ENCODE measurements at regions not wholly inside any gene's neighbourhood (a gene's known extent, or its start where the extent isn't known, plus 50 kb on each side); places are given as distances from the start of the nearest gene placed in this dataset.

- 80 to 83% methylated on average over 3 of the region's 3 CpGs for WGBS, 2 donors
- intact Hi-C loops (cut with DNase I), result no loop called here
These were observed 547.4 kb downstream of the LTN1 start for GRCh38 chr21:28445141-28445830.

DNA sequence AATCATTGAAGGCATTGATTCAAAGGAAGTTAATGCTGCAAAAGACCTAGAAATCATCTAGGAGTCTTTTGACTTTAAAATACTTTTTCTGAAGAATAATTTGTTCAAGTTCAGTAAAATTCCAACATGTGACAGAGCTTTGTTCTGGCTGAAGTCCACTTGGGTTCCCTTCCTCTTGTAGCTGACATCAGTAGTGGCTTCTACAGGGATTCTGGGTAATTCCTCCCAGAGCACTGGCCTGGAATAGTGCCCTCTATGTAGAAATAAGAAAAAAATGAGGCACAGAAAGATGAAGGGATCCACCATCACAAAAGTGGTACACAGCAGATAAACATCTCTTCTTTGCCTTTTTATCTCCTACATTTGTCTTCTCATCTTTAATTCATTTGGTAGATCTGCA, 548.1 kb downstream of the LTN1 start:
- Histone ChIP-seq H3K4me3 (no peak overlapping the region), H3K27ac (no peak overlapping the region), H3K9me3 (no peaks in the 10 kb centered on the region), H3K27me3 (no peaks in the 10 kb centered on the region), H3K36me3 (no peaks in the 10 kb centered on the region), H3K4me1 (no peaks in the 10 kb centered on the region)
- DNase-seq, result no peak
- intact Hi-C loops (cut with DNase I), result no loop called here
- TF ChIP-seq POLR2A (IDR thresholded peaks at IDR 0.05), result no peak
- TF ChIP-seq, protein P1, sequence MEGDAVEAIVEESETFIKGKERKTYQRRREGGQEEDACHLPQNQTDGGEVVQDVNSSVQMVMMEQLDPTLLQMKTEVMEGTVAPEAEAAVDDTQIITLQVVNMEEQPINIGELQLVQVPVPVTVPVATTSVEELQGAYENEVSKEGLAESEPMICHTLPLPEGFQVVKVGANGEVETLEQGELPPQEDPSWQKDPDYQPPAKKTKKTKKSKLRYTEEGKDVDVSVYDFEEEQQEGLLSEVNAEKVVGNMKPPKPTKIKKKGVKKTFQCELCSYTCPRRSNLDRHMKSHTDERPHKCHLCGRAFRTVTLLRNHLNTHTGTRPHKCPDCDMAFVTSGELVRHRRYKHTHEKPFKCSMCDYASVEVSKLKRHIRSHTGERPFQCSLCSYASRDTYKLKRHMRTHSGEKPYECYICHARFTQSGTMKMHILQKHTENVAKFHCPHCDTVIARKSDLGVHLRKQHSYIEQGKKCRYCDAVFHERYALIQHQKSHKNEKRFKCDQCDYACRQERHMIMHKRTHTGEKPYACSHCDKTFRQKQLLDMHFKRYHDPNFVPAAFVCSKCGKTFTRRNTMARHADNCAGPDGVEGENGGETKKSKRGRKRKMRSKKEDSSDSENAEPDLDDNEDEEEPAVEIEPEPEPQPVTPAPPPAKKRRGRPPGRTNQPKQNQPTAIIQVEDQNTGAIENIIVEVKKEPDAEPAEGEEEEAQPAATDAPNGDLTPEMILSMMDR (IDR thresholded peaks at IDR 0.05), result no peak

More at GRCh38 chr21:28445141-28445830, 547.4 kb downstream of the LTN1 start:
- no peaks in the 10 kb centered on the region for H3K4me1 ChIP-seq
- no peaks in the 10 kb centered on the region for H3K9me3 ChIP-seq
- DNase-seq, result no peak
- no peaks in the 10 kb centered on the region for H3K27me3 ChIP-seq
- TF ChIP-seq, protein P1 (IDR thresholded peaks at IDR 0.05), result no peak
- TF ChIP-seq POLR2A (IDR thresholded peaks at IDR 0.05), result no peak
- H3K36me3 ChIP-seq, result no peaks in the 10 kb centered on the region
- no peak overlapping the region for H3K4me3 ChIP-seq
- H3K27ac ChIP-seq, result no peak overlapping the region

GRCh38 chr21:28444111-28444510, 548.6 kb downstream of the LTN1 start:
- Histone ChIP-seq H3K27ac (no peak overlapping the region), H3K4me3 (no peak overlapping the region), H3K4me1 (no peaks in the 10 kb centered on the region), H3K27me3 (no peaks in the 10 kb centered on the region), H3K36me3 (no peaks in the 10 kb centered on the region), H3K9me3 (no peaks in the 10 kb centered on the region)
- intact Hi-C loops (cut with DNase I), result no loop called here
- DNase-seq, result no peak
- TF ChIP-seq, protein P1 (IDR thresholded peaks at IDR 0.05), result no peak
- no peak for TF ChIP-seq POLR2A (IDR thresholded peaks at IDR 0.05)
- 61 to 63% methylated on average over 2 of the region's 2 CpGs for WGBS, 2 donors

- DNase-seq, result no peak
- Histone ChIP-seq H3K9me3 (no peaks in the 10 kb centered on the region), H3K27me3 (no peaks in the 10 kb centered on the region), H3K4me1 (no peaks in the 10 kb centered on the region), H3K36me3 (no peaks in the 10 kb centered on the region), H3K27ac (no peak overlapping the region), H3K4me3 (no peak overlapping the region)
- TF ChIP-seq POLR2A (IDR thresholded peaks at IDR 0.05), result no peak
- TF ChIP-seq, protein P1 (IDR thresholded peaks at IDR 0.05), result no peak
- intact Hi-C loops (cut with DNase I), result no loop called here
These were observed 550.1 kb downstream of the LTN1 start for GRCh38 chr21:28442624-28443023.

DNA sequence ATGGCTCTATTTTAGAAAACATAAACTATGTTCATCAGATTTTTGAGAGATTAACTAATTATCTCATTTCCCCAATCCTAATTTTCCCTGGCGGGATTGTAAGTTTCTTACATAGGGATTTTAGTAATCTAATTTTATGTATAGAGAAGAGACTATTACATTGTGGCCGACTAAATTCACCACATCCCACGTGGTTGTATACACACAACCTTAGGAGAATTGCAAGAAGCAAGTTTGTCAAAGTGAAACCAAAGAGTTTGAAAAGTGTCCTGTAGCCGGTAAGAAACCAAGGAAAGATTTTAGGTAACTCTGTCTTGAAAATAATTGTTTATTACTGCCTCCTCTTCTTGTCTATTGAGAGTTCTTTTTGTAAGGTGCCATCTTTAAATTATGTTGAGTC, 550.6 kb downstream of the LTN1 start:
- H3K27ac ChIP-seq, result no peak overlapping the region
- no peak for TF ChIP-seq POLR2A (IDR thresholded peaks at IDR 0.05)
- TF ChIP-seq, protein P1 (IDR thresholded peaks at IDR 0.05), result no peak
- H3K4me1 ChIP-seq, result no peaks in the 10 kb centered on the region
- no peaks in the 10 kb centered on the region for H3K36me3 ChIP-seq
- DNase-seq, result no peak
- no peaks in the 10 kb centered on the region for H3K27me3 ChIP-seq
- no peak overlapping the region for H3K4me3 ChIP-seq
- no peaks in the 10 kb centered on the region for H3K9me3 ChIP-seq
- WGBS, 2 donors, result 76 to 90% methylated on average over 4 of the region's 4 CpGs
- intact Hi-C loops (cut with DNase I), result no loop called here
